HG03432 (cell line): ENCODE measurements at regions not wholly inside any gene's neighbourhood (a gene's known extent, or its start where the extent isn't known, plus 50 kb on each side); places are given as distances from the start of the nearest gene placed in this dataset.
A peak's percentile ranks its signal among the peaks of the same experiment; 100 is the strongest.
"Not testable (repeated sequence)": the region's sequence is repeated elsewhere in the genome, so short reads cannot be mapped to it uniquely, and the experiment has no call there.

Experiments used
- ATAC-seq: cut with Tn5 transposase; IDR thresholded peaks from one replicate; pipeline ENCODE4 v1.9.1; 2021; ENCODE audit warnings: mild to moderate bottlenecking, moderate library complexity; ENCODE audit not compliant: unreplicated experiment

GRCh38 chr2:144131042-144131441, 388.9 kb downstream of the ZEB2 start:
- ATAC-seq: no peak

GRCh38 chr2:144130551-144130950, 389.4 kb downstream of the ZEB2 start:
- ATAC-seq: no peak

DNA sequence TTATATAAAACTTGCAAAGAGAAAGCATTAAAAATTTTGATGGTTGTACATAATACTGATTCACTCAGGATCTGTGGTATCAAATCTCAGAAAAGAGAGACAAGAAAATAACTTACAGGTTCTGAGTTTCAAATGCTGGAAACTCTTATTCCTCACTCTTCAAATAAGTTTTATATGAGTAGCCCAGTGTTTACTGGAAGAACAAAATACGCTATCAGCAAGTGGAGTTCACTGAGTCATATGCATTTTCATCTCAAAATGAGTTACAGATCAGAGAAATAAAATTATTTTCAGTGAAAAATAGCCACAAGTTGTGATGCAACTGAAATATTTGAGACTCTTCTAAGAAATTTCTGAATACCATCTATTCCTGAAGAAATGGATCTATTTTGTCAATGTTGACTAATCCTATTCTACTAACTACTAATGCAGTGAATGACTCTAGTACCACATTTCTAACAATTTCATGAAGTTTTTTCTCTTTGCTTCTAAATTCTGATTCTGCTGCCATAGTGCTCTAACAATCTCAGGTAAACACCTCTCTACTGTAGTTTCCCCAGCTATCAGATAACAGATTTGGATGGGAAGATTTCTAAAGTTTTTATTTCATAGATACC, 391.7 kb downstream of the ZEB2 start:
- ATAC-seq: no peak

DNA sequence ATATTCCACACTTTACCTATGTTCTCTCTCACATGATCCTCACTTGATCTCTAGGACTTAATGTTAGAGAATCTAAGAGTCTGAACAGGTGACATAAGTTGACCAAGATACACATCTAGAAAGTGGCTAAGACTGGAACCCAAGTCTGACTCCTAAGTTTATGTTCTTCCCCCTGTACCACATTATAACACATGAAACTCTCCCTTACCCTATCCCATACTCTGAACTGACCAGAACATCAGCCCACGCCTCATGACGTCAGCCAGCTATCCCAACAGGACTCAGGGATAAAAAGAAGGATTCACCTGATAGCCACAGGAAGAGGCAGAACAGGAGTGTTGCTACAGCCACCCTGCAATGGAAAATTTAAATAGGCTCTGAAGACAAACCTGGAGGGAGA, 392.2 kb downstream of the ZEB2 start:
- no peak for ATAC-seq

GRCh38 chr2:144126302-144126701, 393.6 kb downstream of the ZEB2 start:
- ATAC-seq: no peak

DNA sequence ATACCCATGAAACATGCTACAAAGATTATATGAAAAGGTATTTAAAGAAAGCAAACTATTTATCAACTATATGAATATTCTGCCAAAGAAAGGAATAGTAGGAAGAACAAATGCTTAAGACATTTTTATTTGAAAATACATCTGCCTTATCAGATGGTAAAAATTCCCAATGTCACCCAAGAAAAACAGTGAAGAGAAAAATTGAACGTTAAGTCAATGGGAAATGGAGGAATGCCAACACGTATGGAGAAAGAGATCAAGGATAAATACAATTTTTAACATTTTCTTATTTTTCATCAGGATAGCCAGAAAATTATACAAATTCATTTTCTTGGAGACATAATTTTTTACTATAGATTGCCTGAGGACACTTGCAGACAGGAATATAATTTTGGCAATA, 394.2 kb downstream of the ZEB2 start:
- ATAC-seq: no peak

DNA sequence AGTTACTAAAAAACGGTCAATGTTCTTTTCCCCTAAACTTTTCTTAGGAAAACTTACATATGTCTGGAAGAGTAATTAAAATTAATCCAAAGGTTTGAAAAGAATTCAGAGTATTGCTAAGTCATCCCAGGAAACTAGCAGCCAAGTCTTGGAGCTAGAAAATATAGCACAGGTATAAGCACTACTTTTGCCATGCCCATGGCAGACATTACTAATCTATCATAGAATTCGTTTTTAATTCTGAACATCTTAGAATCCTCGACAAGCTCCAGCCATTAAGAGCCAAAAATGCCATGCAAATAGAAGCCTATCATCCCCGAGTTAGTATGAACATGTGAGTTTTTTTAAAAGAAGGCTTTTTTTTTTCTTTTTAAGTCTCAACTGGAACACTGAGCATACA, 395.0 kb downstream of the ZEB2 start:
- no peak for ATAC-seq

- no peak for ATAC-seq
Measured at GRCh38 chr2:144120487-144120886, 399.4 kb downstream of the ZEB2 start.

DNA sequence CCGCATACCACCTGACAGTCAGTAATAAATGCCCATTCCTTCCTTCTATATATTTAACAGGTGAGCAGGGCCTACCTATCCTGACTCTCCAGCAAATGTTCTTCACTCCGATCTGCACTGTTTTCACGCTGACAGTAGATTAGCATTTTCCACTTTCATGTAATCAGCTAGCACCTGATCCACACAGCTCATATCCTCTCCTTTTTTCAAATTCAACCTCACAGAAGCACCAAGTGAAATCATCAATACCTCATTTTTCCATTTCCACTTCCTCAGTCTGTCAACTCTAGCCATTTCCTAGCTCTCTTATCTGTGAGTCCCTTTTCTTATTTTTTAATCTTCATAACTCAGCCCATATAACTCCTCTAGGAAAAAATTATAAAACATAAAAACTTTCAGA, 402.8 kb downstream of the ZEB2 start:
- ATAC-seq: no peak

GRCh38 chr2:144115739-144116291, 404.1 kb downstream of the ZEB2 start:
- ATAC-seq: no peak

GRCh38 chr2:144114760-144115159, 405.2 kb downstream of the ZEB2 start:
- no peak for ATAC-seq

- ATAC-seq: no peak
Measured at GRCh38 chr2:144111437-144111836, 408.5 kb downstream of the ZEB2 start.

- ATAC-seq: not testable (repeated sequence)
Measured at GRCh38 chr2:144106104-144106503, 413.8 kb downstream of the ZEB2 start.

- no peak for ATAC-seq
Measured at GRCh38 chr2:144102386-144102785, 417.5 kb downstream of the ZEB2 start.

GRCh38 chr2:144099780-144100377, 420.0 kb downstream of the ZEB2 start:
- peak; percentile 57 for ATAC-seq

DNA sequence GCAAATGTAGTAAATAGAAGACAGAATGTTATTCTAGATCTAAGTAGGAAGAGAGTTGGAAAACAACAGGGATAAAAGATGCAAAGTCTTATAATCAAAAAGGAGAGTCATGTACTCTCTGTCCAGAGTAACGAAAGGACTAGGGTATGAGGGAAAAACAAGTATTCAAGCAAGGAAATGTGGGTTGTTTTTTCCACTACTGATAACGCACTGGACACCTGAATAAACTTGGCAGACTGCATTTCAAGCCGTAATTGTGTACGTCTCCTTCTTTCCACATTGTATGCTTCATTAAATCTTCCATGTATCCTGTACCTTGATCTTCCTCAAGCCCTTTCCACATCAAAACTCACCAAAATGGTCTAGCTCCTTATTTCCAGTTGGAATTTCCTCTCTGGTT, 420.6 kb downstream of the ZEB2 start:
- no peak for ATAC-seq

DNA sequence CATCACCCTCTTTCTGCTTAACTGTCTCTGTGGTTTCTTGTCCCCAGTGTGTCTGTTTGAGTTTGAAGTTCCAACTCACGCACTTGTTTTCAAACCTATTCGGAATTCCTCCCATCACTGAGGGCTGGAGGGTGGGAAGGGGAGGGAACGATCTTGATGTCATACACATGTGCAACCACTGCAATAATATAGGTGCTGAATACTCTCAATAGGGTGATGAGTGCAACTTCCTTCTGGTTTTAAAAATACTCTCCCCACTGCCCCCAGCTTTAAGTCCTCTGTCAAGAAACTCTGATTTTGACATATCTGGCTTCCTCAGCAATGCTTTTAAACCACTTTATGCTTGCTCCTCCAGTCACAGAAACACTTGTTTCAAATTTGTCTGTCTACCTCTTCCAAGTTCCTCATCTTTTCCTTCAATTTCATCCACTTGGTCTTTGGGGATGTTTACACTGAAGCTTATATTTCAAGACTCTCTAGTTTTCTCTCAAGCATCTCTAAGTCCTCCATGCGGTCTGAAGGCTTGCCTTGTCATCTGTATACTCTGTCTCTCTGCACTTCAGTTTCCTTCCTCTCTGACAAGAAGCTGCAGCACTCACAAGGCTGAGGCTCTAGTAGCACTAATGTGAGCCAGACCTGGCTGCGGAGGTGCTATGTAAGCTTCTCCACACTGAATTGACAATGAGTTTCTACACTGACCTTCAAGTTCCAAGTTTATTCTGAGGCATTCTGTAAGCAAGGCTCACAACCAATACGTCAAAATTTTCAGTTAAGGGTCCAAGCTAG, 422.3 kb downstream of the ZEB2 start:
- no peak for ATAC-seq

DNA sequence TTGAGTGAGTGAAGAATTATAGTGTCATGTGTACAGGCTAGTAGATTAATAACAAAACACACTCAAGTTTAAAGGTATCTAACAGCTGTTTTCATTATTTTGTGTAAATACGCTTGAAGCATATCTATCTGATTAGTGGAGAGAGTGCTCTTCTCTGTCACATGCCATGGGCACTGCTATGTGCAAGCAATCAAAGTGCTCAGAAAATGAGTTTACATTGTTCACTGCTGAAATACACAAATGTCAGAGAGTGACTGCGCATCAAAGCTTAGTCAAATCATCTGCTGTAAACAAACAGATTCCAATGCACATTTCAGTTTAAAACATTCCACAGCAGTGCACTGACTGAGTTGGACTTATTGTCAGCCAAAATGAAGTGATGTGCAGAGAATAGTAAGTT, 423.4 kb downstream of the ZEB2 start:
- no peak for ATAC-seq

DNA sequence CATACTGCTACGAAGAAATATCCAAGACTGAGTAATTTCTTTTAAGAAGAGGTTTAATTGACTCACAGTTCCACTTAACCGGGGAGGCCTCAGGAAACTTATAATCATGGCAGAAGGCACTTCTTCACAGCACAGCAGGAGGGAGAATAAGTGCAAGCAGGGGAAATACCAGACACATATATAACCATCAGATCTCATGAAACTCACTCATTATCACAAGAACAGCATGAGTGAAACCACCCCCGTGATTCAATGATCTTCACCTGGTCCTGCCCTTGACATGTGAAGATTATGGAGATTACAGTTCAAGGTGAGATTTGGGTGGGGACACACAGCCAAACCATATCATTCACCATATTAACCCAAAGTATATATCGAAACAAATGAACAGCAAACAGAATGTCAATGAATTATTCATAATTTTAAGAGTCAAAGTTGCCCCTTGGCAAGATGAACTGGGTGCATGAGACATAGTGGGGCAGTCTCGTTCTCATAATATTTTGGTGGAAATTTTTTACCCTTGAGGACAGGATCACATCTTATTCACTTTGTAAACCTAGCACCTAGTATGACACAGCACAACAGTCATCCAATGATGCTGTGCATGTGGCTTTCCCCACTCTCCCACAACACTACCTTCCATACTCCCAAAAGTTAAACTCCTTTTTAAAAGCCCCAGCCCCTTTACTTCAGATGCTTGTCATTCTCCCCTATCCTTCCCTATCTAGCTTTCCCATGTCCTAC, 425.3 kb downstream of the ZEB2 start:
- ATAC-seq: no peak

DNA sequence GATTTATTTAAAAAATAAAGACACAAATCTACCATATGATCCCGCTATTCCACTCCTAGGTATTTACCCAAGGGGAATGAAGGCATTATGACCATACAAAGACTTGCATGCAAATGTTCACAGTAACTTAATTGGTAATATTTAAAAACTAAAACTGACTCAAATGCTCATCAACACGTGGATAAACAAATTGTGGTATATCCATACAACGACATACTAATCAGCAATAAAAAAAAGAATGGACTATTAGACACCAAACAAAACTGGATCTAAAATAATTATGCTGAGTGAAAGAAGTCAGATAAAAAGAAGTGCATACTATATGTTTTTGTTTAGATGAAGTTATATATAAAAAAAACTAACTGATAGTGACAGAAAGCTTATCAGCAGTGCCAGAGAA, 428.3 kb downstream of the ZEB2 start:
- no peak for ATAC-seq

DNA sequence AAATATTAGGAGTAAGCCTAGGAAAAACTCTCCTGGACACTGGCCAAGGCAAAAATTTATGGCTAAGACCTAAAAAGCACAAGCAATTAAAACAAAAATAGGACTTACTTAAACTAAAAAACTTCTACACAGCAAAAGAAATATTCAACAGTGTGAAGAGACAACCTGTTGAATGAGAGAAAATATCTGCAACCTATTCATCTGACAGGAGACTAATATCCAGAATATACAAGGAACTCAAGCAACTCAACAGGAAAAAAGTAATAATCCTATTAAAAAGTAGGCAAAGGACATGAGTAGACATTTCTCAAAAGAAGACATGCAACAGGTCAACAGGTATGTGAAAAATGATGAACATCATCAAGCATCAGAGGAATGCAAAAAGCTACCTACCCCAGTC, 431.1 kb downstream of the ZEB2 start:
- no peak for ATAC-seq
